ENCODE measurements at regions not wholly inside any gene's neighbourhood (a gene's known extent, or its start where the extent isn't known, plus 50 kb on each side); places are given as distances from the start of the nearest gene placed in this dataset.

- TF ChIP-seq CTCF (IDR thresholded peaks at IDR 0.05) (no peak), POLR2AphosphoS5 (IDR thresholded peaks at IDR 0.05) (no peak)
Observed at GRCh38 chr5:111653408-111653807, 103.6 kb downstream of the NREP start.

Measured in esophagus muscularis mucosa (tissue), 3 donors.